Gastrocnemius medialis (tissue), 4 donors: ENCODE measurements at regions not wholly inside any gene's neighbourhood (a gene's known extent, or its start where the extent isn't known, plus 50 kb on each side); places are given as distances from the start of the nearest gene placed in this dataset.

Experiments used
- ATAC-seq, 2 donors: fragments of 150-250 bp; one replicate each; pipeline ENCODE4 v1.9.1; 2016
- DNase-seq, 2 donors: peaks; one replicate each; pipeline ENCODE4 v3.0.0-alpha.2; 2019
- H3K27ac ChIP-seq, 4 donors: fragments of 200-600 bp; sonication (generic); 1 replicate in 1 of 4; 2 replicates in 3 of 4; pipeline ENCODE4 v1.5.1; 2016 to 2018; ENCODE audit warnings: mild to moderate bottlenecking in 2 of 4, moderate library complexity in 1 of 4
- H3K27me3 ChIP-seq, 3 donors: fragments of 200-600 bp; sonication (generic) in 2 of 3; 1 replicate in 1 of 3; 2 replicates in 2 of 3; pipeline versions ENCODE4 v1.5.1 to v1.6.0; 2016 to 2019; ENCODE audit warnings: mild to moderate bottlenecking in 1 of 3, moderate library complexity in 1 of 3
- H3K36me3 ChIP-seq, 2 donors: fragments of 200-600 bp; sonication (generic) in 1 of 2; one replicate each; pipeline ENCODE4 v1.5.1; 2017 to 2018
- H3K4me1 ChIP-seq, 2 donors: fragments of 200-600 bp; sonication (generic) in 1 of 2; one replicate each; pipeline ENCODE4 v1.5.1; 2016 to 2017; ENCODE audit warnings: mild to moderate bottlenecking in 2 of 2
- H3K4me3 ChIP-seq, 4 donors: fragments of 200-600 bp; sonication (generic) in 3 of 4; 1 replicate in 1 of 4; 2 replicates in 3 of 4; pipeline ENCODE4 v1.5.1; 2016 to 2019; ENCODE audit warnings: mild to moderate bottlenecking in 2 of 4
- H3K9me3 ChIP-seq, 3 donors: fragments of 200-600 bp; sonication (generic) in 2 of 3; 1 replicate in 1 of 3; 2 replicates in 2 of 3; pipeline ENCODE4 v1.5.1; 2016 to 2019
- CTCF ChIP-seq, 5 experiments: fragments of 450-650 bp in 3 of 5; fragments of 200-600 bp in 2 of 5; sonication (generic) in 2 of 5; IDR thresholded peaks in 4 of 5; conservative IDR thresholded peaks in 1 of 5; 1 replicate in 4 of 5; 2 replicates in 1 of 5; pipeline ENCODE4 v1.5.1; 2016 to 2019; ENCODE audit warnings: antibody characterized with exemption in 5 of 5, mild to moderate bottlenecking in 3 of 5, moderate library complexity in 3 of 5
- POLR2A ChIP-seq, 2 donors: fragments of 450-650 bp; IDR thresholded peaks; one replicate each; pipeline ENCODE4 v1.6.1; 2017; ENCODE audit warnings: antibody characterized with exemption in 2 of 2, mild to moderate bottlenecking in 2 of 2, moderate library complexity in 2 of 2
- in situ Hi-C, 4 donors: fragments of 200-750 bp; cut with MboI; loops; one replicate each; pipeline versions ENCODE4 v1.15.0 to v1.8.0; 2017; ENCODE audit warnings: low sequenced_read_pairs in 4 of 4
- intact Hi-C: fragments of 100-400 bp; cut with DNase I; formaldehyde crosslinking; loops from one replicate; pipeline ENCODE4 v1.15.1; 2023; ENCODE audit warnings: low total_unique reads

GRCh38 chr6:6091608-6092002 lies 84.9 kb upstream of the NRN1 start:
- in situ Hi-C loops, result no loop called here
- H3K4me3 ChIP-seq, result no peak overlapping the region
- intact Hi-C loops, result no loop called here
- DNase-seq (no peak), ATAC-seq (no peak)
- no peaks in the 10 kb centered on the region for H3K9me3 ChIP-seq
- H3K27ac ChIP-seq, result no peak overlapping the region
- TF ChIP-seq CTCF (IDR thresholded peaks at IDR 0.05 in 4 of 5, conservative IDR thresholded peaks at IDR 0.05 in 1 of 5) (no peak), POLR2A (IDR thresholded peaks at IDR 0.05) (no peak)
- no peaks in the 10 kb centered on the region for H3K36me3 ChIP-seq
- H3K4me1 ChIP-seq, result no peaks in the 10 kb centered on the region
- no peaks in the 10 kb centered on the region for H3K27me3 ChIP-seq

- intact Hi-C loops, result no loop called here
- no peaks in the 10 kb centered on the region for H3K36me3 ChIP-seq
- H3K27ac ChIP-seq, result no peak overlapping the region
- H3K4me3 ChIP-seq, result no peak overlapping the region
- H3K4me1 ChIP-seq, result no peaks in the 10 kb centered on the region
- DNase-seq (no peak), ATAC-seq (no peak)
- H3K27me3 ChIP-seq, result no peaks in the 10 kb centered on the region
- in situ Hi-C loops, result no loop called here
- no peaks in the 10 kb centered on the region for H3K9me3 ChIP-seq
- TF ChIP-seq POLR2A (IDR thresholded peaks at IDR 0.05), result no peak
- TF ChIP-seq CTCF (IDR thresholded peaks at IDR 0.05 in 4 of 5, conservative IDR thresholded peaks at IDR 0.05 in 1 of 5), result no peak
Measured at GRCh38 chr6:6090861-6091607, 84.3 kb upstream of the NRN1 start.

GRCh38 chr6:6085928-6086668 lies 79.4 kb upstream of the NRN1 start:
- ATAC-seq (no peak), DNase-seq (no peak)
- Histone ChIP-seq H3K4me1 (no peaks in the 10 kb centered on the region), H3K27me3 (no peaks in the 10 kb centered on the region), H3K9me3 (no peaks in the 10 kb centered on the region), H3K4me3 (no peak overlapping the region), H3K36me3 (no peaks in the 10 kb centered on the region), H3K27ac (no peak overlapping the region)
- in situ Hi-C loops (no loop called here), intact Hi-C loops (no loop called here)
- TF ChIP-seq POLR2A (IDR thresholded peaks at IDR 0.05) (no peak), CTCF (IDR thresholded peaks at IDR 0.05 in 4 of 5, conservative IDR thresholded peaks at IDR 0.05 in 1 of 5) (no peak)

- Histone ChIP-seq H3K4me1 (no peaks in the 10 kb centered on the region), H3K27ac (no peak overlapping the region), H3K4me3 (no peak overlapping the region), H3K36me3 (no peaks in the 10 kb centered on the region), H3K9me3 (no peaks in the 10 kb centered on the region), H3K27me3 (no peaks in the 10 kb centered on the region)
- no peak for DNase-seq
- in situ Hi-C loops, result no loop called here
- TF ChIP-seq POLR2A (IDR thresholded peaks at IDR 0.05) (no peak), CTCF (IDR thresholded peaks at IDR 0.05 in 4 of 5, conservative IDR thresholded peaks at IDR 0.05 in 1 of 5) (no peak)
- intact Hi-C loops, result no loop called here
- ATAC-seq, result no peak
Measured at GRCh38 chr6:6080975-6081374, 74.2 kb upstream of the NRN1 start.
